Mesothelial cell of epicardium (in vitro differentiated cells): ENCODE measurements at regions not wholly inside any gene's neighbourhood (a gene's known extent, or its start where the extent isn't known, plus 50 kb on each side); places are given as distances from the start of the nearest gene placed in this dataset.
"Not testable (repeated sequence)": the region's sequence is repeated elsewhere in the genome, so short reads cannot be mapped to it uniquely, and the experiment has no call there.

ENCODE experiments used
- DNase-seq, 2 experiments: peaks; one replicate each; pipeline ENCODE4 v3.0.0; 2021; ENCODE audit warnings: low spot score in 2 of 2; ENCODE audit not compliant: unreplicated experiment in 2 of 2
- H3K27ac Mint-ChIP-seq: 2 replicates; pipeline ENCODE4 v1.8.0; 2021; ENCODE audit warnings: mixed read lengths
- H3K27me3 Mint-ChIP-seq: 2 replicates; pipeline ENCODE4 v1.8.0; 2021; ENCODE audit warnings: low read depth, mixed read lengths
- H3K36me3 Mint-ChIP-seq: 2 replicates; pipeline ENCODE4 v1.8.0; 2021; ENCODE audit warnings: mixed read lengths
- H3K4me1 Mint-ChIP-seq: 2 replicates; pipeline ENCODE4 v1.8.0; 2021; ENCODE audit warnings: mixed read lengths
- H3K4me3 Mint-ChIP-seq: 2 replicates; pipeline ENCODE4 v1.8.0; 2021; ENCODE audit warnings: mild to moderate bottlenecking, moderate library complexity, mixed read lengths
- H3K9me3 Mint-ChIP-seq: 2 replicates; pipeline ENCODE4 v1.8.0; 2021; ENCODE audit warnings: mixed read lengths
- CTCF ChIP-seq: fragments of 200-600 bp; sonication (generic); IDR thresholded peaks from one replicate; pipeline ENCODE4 v1.5.0; 2021; ENCODE audit warnings: antibody characterized with exemption; ENCODE audit not compliant: unreplicated experiment

GRCh38 chr1:214762902-214763301, 159.9 kb downstream of the CENPF start:
- no peak overlapping the region for H3K27ac Mint-ChIP-seq
- peaks cover 2% of the 10 kb centered on the region for H3K4me1 Mint-ChIP-seq
- no peak for TF ChIP-seq CTCF
- H3K9me3 Mint-ChIP-seq = peaks cover 56% of the 10 kb centered on the region
- H3K27me3 Mint-ChIP-seq = peaks cover 9% of the 10 kb centered on the region
- H3K4me3 Mint-ChIP-seq = no peak overlapping the region
- peaks cover 2% of the 10 kb centered on the region for H3K36me3 Mint-ChIP-seq
- DNase-seq = no peak

- Mint-ChIP-seq H3K27me3 (peaks cover 10% of the 10 kb centered on the region), H3K9me3 (peaks cover 50% of the 10 kb centered on the region), H3K27ac (no peak overlapping the region), H3K4me1 (peaks cover 2% of the 10 kb centered on the region), H3K36me3 (no peaks in the 10 kb centered on the region), H3K4me3 (no peak overlapping the region)
- DNase-seq = no peak
- no peak for TF ChIP-seq CTCF
These were observed 161.5 kb downstream of the CENPF start for GRCh38 chr1:214764502-214764901.

- no peak for DNase-seq
- H3K36me3 Mint-ChIP-seq = no peaks in the 10 kb centered on the region
- TF ChIP-seq CTCF = no peak
- H3K9me3 Mint-ChIP-seq = peaks cover 26% of the 10 kb centered on the region
- H3K27me3 Mint-ChIP-seq = peaks cover 10% of the 10 kb centered on the region
- no peak overlapping the region for H3K27ac Mint-ChIP-seq
- H3K4me1 Mint-ChIP-seq = peaks cover 2% of the 10 kb centered on the region
- no peak overlapping the region for H3K4me3 Mint-ChIP-seq
These were observed 164.2 kb downstream of the CENPF start for GRCh38 chr1:214767221-214767620.

GRCh38 chr1:214769666-214770065, 166.7 kb downstream of the CENPF start:
- DNase-seq, H3K9me3 Mint-ChIP-seq, H3K36me3 Mint-ChIP-seq, H3K27ac Mint-ChIP-seq, H3K4me3 Mint-ChIP-seq, H3K4me1 Mint-ChIP-seq: not testable (repeated sequence)
- peaks cover 10% of the 10 kb centered on the region for H3K27me3 Mint-ChIP-seq

GRCh38 chr1:214777364-214777763, 174.4 kb downstream of the CENPF start:
- no peaks in the 10 kb centered on the region for H3K4me1 Mint-ChIP-seq
- no peaks in the 10 kb centered on the region for H3K9me3 Mint-ChIP-seq
- no peak for TF ChIP-seq CTCF
- no peaks in the 10 kb centered on the region for H3K36me3 Mint-ChIP-seq
- no peak overlapping the region for H3K4me3 Mint-ChIP-seq
- H3K27ac Mint-ChIP-seq = no peak overlapping the region
- no peak for DNase-seq
- H3K27me3 Mint-ChIP-seq = peaks cover 6% of the 10 kb centered on the region

GRCh38 chr1:214791961-214792360, 189.0 kb downstream of the CENPF start:
- no peak for DNase-seq
- peaks cover 10% of the 10 kb centered on the region for H3K27me3 Mint-ChIP-seq
- no peaks in the 10 kb centered on the region for H3K36me3 Mint-ChIP-seq
- peaks cover 21% of the 10 kb centered on the region for H3K9me3 Mint-ChIP-seq
- H3K27ac Mint-ChIP-seq = peak overlapping the region; percentile 75
- no peak overlapping the region for H3K4me3 Mint-ChIP-seq
- peaks cover 17% of the 10 kb centered on the region for H3K4me1 Mint-ChIP-seq
- TF ChIP-seq CTCF = no peak
